IPS DF 6.9 (cell line): ENCODE measurements at regions not wholly inside any gene's neighbourhood (a gene's known extent, or its start where the extent isn't known, plus 50 kb on each side); places are given as distances from the start of the nearest gene placed in this dataset.

ENCODE experiments used
- DNase-seq: peaks from one replicate; pipeline ENCODE4 v3.0.0-alpha.2; 2013; ENCODE audit warnings: low read depth, low spot score
- H3K27ac ChIP-seq: one replicate; pipeline ENCODE4 v1.5.1; 2013; ENCODE audit warnings: low read length, control low read depth
- H3K27me3 ChIP-seq: 2 replicates; pipeline ENCODE4 v1.6.1; 2013; ENCODE audit warnings: mild to moderate bottlenecking, low read length; ENCODE audit not compliant: control insufficient read depth, insufficient read depth
- H3K36me3 ChIP-seq: 2 replicates; pipeline ENCODE4 v1.6.1; 2013; ENCODE audit warnings: low read length; ENCODE audit not compliant: control insufficient read depth, insufficient read depth
- H3K4me1 ChIP-seq: 2 replicates; pipeline ENCODE4 v1.6.1; 2013; ENCODE audit warnings: low read length; ENCODE audit not compliant: control insufficient read depth, insufficient read depth
- H3K4me3 ChIP-seq: 2 replicates; pipeline ENCODE4 v1.5.1; 2013; ENCODE audit warnings: mild to moderate bottlenecking, low read length
- H3K9me3 ChIP-seq: 2 replicates; pipeline ENCODE4 v1.6.1; 2013; ENCODE audit warnings: low read length, inconsistent platforms; ENCODE audit not compliant: control insufficient read depth, insufficient read depth
- whole genome bisulfite sequencing: extraction: QIAGEN DNeasy Blood & Tissue Kit; methylation state at CpG from one replicate; pipeline ENCODE4 v1.1.7; 2013; ENCODE audit warnings: mixed read lengths, missing lambda C conversion rate; ENCODE audit not compliant: insufficient read length, insufficient coverage; 5-methylcytosine and 5-hydroxymethylcytosine counted together

GRCh38 chr3:101069901-101070798 is 76.9 kb upstream of the ABI3BP start:
- DNase-seq, result peak; percentile 71
- WGBS, result no CpG with 5 or more reads among the region's 6 CpGs
- H3K27ac ChIP-seq, result no peak overlapping the region

GRCh38 chr3:101068876-101069606 is 75.8 kb upstream of the ABI3BP start:
- DNase-seq, result no peak
- Histone ChIP-seq H3K9me3 (no peaks in the 10 kb centered on the region), H3K27me3 (no peaks in the 10 kb centered on the region), H3K4me1 (no peaks in the 10 kb centered on the region), H3K27ac (no peak overlapping the region), H3K36me3 (no peaks in the 10 kb centered on the region), H3K4me3 (no peak overlapping the region)
- no CpG with 5 or more reads among the region's 1 CpG for WGBS

More at GRCh38 chr3:101069901-101070798, 76.9 kb upstream of the ABI3BP start:
- H3K4me1 ChIP-seq, result no peaks in the 10 kb centered on the region
- H3K27me3 ChIP-seq, result no peaks in the 10 kb centered on the region
- no peaks in the 10 kb centered on the region; the same call in 1 of the 2 replicates for H3K9me3 ChIP-seq
- H3K36me3 ChIP-seq, result no peaks in the 10 kb centered on the region
- H3K4me3 ChIP-seq, result no peak overlapping the region

- no peaks in the 10 kb centered on the region for H3K9me3 ChIP-seq
- no peaks in the 10 kb centered on the region for H3K4me1 ChIP-seq
- H3K27me3 ChIP-seq, result no peaks in the 10 kb centered on the region
- no peak for DNase-seq
- H3K4me3 ChIP-seq, result no peak overlapping the region
- H3K36me3 ChIP-seq, result no peaks in the 10 kb centered on the region
- WGBS, result no CpG with 5 or more reads among the region's 1 CpG
- H3K27ac ChIP-seq, result no peak overlapping the region
Measured at GRCh38 chr3:101066711-101067129, 73.5 kb upstream of the ABI3BP start.

GRCh38 chr3:101065962-101066361 is 72.7 kb upstream of the ABI3BP start:
- Histone ChIP-seq H3K4me3 (no peak overlapping the region), H3K9me3 (no peaks in the 10 kb centered on the region), H3K27me3 (no peaks in the 10 kb centered on the region), H3K4me1 (no peaks in the 10 kb centered on the region), H3K36me3 (no peaks in the 10 kb centered on the region), H3K27ac (no peak overlapping the region)
- no CpG with 5 or more reads among the region's 3 CpGs for WGBS
- DNase-seq, result no peak

- no peaks in the 10 kb centered on the region for H3K36me3 ChIP-seq
- H3K4me3 ChIP-seq, result no peak overlapping the region
- no peak for DNase-seq
- H3K4me1 ChIP-seq, result no peaks in the 10 kb centered on the region
- H3K27me3 ChIP-seq, result no peaks in the 10 kb centered on the region
- no peaks in the 10 kb centered on the region for H3K9me3 ChIP-seq
- H3K27ac ChIP-seq, result no peak overlapping the region
Measured at GRCh38 chr3:101063401-101063800, 70.2 kb upstream of the ABI3BP start.

GRCh38 chr3:101061312-101061711 is 68.1 kb upstream of the ABI3BP start:
- no peaks in the 10 kb centered on the region for H3K9me3 ChIP-seq
- H3K4me3 ChIP-seq, result no peak overlapping the region
- no peak overlapping the region for H3K27ac ChIP-seq
- no peaks in the 10 kb centered on the region for H3K36me3 ChIP-seq
- H3K4me1 ChIP-seq, result no peaks in the 10 kb centered on the region
- DNase-seq, result no peak
- no CpG with 5 or more reads among the region's 1 CpG for WGBS
- H3K27me3 ChIP-seq, result no peaks in the 10 kb centered on the region

GRCh38 chr3:101050866-101051265 is 57.6 kb upstream of the ABI3BP start:
- WGBS, result no CpG with 5 or more reads among the region's 4 CpGs
- H3K27ac ChIP-seq, result no peak overlapping the region
- H3K27me3 ChIP-seq, result no peaks in the 10 kb centered on the region
- DNase-seq, result no peak
- H3K4me1 ChIP-seq, result no peaks in the 10 kb centered on the region
- no peaks in the 10 kb centered on the region for H3K36me3 ChIP-seq
- no peaks in the 10 kb centered on the region for H3K9me3 ChIP-seq
- no peak overlapping the region for H3K4me3 ChIP-seq

- DNase-seq, result no peak
Measured at GRCh38 chr3:101050046-101050445, 56.8 kb upstream of the ABI3BP start.

GRCh38 chr3:101049532-101049931 is 56.3 kb upstream of the ABI3BP start:
- DNase-seq, result no peak
- H3K4me3 ChIP-seq, result no peak overlapping the region
- no peaks in the 10 kb centered on the region for H3K27me3 ChIP-seq
- no peaks in the 10 kb centered on the region for H3K9me3 ChIP-seq
- H3K4me1 ChIP-seq, result no peaks in the 10 kb centered on the region
- H3K36me3 ChIP-seq, result no peaks in the 10 kb centered on the region
- no peak overlapping the region for H3K27ac ChIP-seq

More at GRCh38 chr3:101050046-101050445, 56.8 kb upstream of the ABI3BP start:
- Histone ChIP-seq H3K27me3 (no peaks in the 10 kb centered on the region), H3K36me3 (no peaks in the 10 kb centered on the region), H3K4me3 (no peak overlapping the region), H3K4me1 (no peaks in the 10 kb centered on the region), H3K9me3 (no peaks in the 10 kb centered on the region), H3K27ac (no peak overlapping the region)
- WGBS, result no CpG with 5 or more reads among the region's 5 CpGs

GRCh38 chr3:101043687-101044078 is 50.5 kb upstream of the ABI3BP start:
- no peaks in the 10 kb centered on the region for H3K27me3 ChIP-seq
- 100% methylated on average over 2 of the region's 2 CpGs for WGBS
- no peak overlapping the region for H3K27ac ChIP-seq
- H3K36me3 ChIP-seq, result no peaks in the 10 kb centered on the region
- H3K4me1 ChIP-seq, result no peaks in the 10 kb centered on the region
- H3K9me3 ChIP-seq, result no peaks in the 10 kb centered on the region
- no peak for DNase-seq
- H3K4me3 ChIP-seq, result no peak overlapping the region
